Stimulated activated naive B cell treated with anti-CD40 and anti-IgM and Interleukin-4, amounts not matched to agents 10 μg/mL and 1 μg/mL and 100 μg/mL, for 72 hours (primary cell): ENCODE measurements at regions not wholly inside any gene's neighbourhood (a gene's known extent, or its start where the extent isn't known, plus 50 kb on each side); places are given as distances from the start of the nearest gene placed in this dataset.

Experiments used
- ATAC-seq, 2 donors: fragments of 150-1000 bp; cut with Tn5 transposase; replicated peaks; 2 replicates each; pipeline ENCODE4 v1.10.0; 2021; ENCODE audit warnings: moderate library complexity in 1 of 2
- DNase-seq: peaks from one replicate; pipeline ENCODE4 v3.0.0; 2021
- H3K27ac Mint-ChIP-seq: one replicate; pipeline ENCODE4 v1.8.0; 2022; ENCODE audit warnings: mild to moderate bottlenecking, mixed read lengths
- H3K27me3 Mint-ChIP-seq, 2 donors: one replicate each; pipeline ENCODE4 v1.8.0; 2022; ENCODE audit warnings: mixed read lengths in 2 of 2
- H3K36me3 Mint-ChIP-seq, 2 donors: one replicate each; pipeline ENCODE4 v1.8.0; 2022; ENCODE audit warnings: mixed read lengths in 2 of 2, mild to moderate bottlenecking in 1 of 2
- H3K4me1 Mint-ChIP-seq, 2 donors: one replicate each; pipeline ENCODE4 v1.8.0; 2022; ENCODE audit warnings: mixed read lengths in 2 of 2, mild to moderate bottlenecking in 1 of 2
- H3K4me3 Mint-ChIP-seq, 2 donors: one replicate each; pipeline ENCODE4 v1.8.0; 2022; ENCODE audit warnings: mild to moderate bottlenecking in 2 of 2, mixed read lengths in 2 of 2, moderate library complexity in 1 of 2
- H3K9me3 Mint-ChIP-seq, 2 donors: one replicate each; pipeline ENCODE4 v1.8.0; 2022; ENCODE audit warnings: mixed read lengths in 2 of 2, mild to moderate bottlenecking in 1 of 2

- no peak overlapping the region for H3K27ac Mint-ChIP-seq
Measured at GRCh38 chr5:136720674-136721073, 355.3 kb upstream of the TRPC7 start.

GRCh38 chr5:136717917-136718316, 352.6 kb upstream of the TRPC7 start:
- Mint-ChIP-seq H3K36me3 (no peaks in the 10 kb centered on the region), H3K27me3 (no peaks in the 10 kb centered on the region), H3K4me1 (no peaks in the 10 kb centered on the region), H3K9me3 (peaks cover 4 to 6% of the 10 kb centered on the region in 2 donors), H3K4me3 (no peak overlapping the region), H3K27ac (no peak overlapping the region)
- DNase-seq (no peak), ATAC-seq (no peak)

More at GRCh38 chr5:136720674-136721073, 355.3 kb upstream of the TRPC7 start:
- Mint-ChIP-seq H3K36me3 (no peaks in the 10 kb centered on the region), H3K4me1 (no peaks in the 10 kb centered on the region), H3K9me3 (no peaks in the 10 kb centered on the region), H3K4me3 (no peak overlapping the region), H3K27me3 (no peaks in the 10 kb centered on the region)
- DNase-seq (no peak), ATAC-seq (no peak)

DNA sequence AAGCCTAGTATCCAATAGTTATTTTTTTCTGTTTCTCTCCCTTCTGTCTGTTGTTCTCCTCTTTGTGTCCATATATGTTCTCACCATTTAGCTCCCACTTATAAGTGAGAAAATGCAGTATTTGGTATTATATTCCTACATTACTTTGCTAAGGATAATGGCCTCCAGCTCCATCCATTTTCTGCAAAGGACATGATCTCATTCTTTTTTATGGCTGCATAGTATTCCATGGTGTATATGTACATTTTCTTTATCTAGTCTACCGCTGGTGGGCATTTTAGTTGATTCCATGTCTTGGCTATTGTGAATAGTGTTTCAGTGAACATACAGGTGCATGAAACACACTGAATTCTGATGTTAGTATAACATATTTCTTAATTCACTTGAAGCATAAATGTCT, 348.9 kb upstream of the TRPC7 start:
- peaks cover 7% of the 10 kb centered on the region in 2 donors for H3K9me3 Mint-ChIP-seq
- no peak overlapping the region for H3K27ac Mint-ChIP-seq
- ATAC-seq (no peak), DNase-seq (no peak)
- H3K27me3 Mint-ChIP-seq, result no peaks in the 10 kb centered on the region
- no peaks in the 10 kb centered on the region for H3K36me3 Mint-ChIP-seq
- no peaks in the 10 kb centered on the region for H3K4me1 Mint-ChIP-seq
- H3K4me3 Mint-ChIP-seq, result no peak overlapping the region

DNA sequence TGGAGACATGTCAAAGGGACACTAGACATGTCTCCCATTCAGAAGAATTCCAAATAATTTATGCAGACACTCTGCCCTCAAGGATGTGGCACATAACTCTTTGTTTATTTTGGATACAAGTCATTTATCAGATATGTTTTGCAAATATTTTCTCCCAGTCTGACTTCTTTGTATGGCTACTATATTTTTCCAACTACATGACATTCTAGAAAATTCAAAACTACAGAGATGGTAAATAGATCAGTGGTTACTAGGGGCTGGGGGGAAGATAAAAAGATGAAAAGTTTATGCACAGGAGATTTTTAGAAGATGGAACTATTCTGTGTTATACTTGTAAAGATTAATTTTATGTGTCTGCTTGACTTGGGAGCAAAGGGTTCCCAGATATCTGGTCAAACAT, 347.3 kb upstream of the TRPC7 start:
- H3K27me3 Mint-ChIP-seq, result no peaks in the 10 kb centered on the region
- H3K27ac Mint-ChIP-seq, result no peak overlapping the region
- peaks cover 7% of the 10 kb centered on the region in 2 donors for H3K9me3 Mint-ChIP-seq
- no peaks in the 10 kb centered on the region for H3K4me1 Mint-ChIP-seq
- DNase-seq, result no peak
- H3K36me3 Mint-ChIP-seq, result no peaks in the 10 kb centered on the region
- H3K4me3 Mint-ChIP-seq, result no peak overlapping the region
- ATAC-seq, result no peak

DNA sequence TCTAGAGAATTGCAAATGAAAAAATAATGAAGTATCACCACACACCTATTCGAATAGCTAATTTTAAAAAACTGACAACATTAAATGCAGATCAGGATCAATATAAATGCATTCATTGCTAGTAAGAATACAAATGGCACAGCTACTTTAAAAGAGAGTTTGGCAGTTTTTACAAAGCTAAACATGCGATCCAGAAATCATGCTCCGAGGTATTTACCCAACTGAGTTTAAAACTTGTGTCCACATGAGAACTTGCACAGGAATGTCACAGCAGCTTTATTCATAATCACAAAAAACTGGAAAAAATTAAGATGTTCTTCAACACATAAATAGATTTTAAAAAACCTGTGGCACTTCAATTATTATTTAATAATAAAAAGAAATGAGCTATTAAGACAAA, 345.5 kb upstream of the TRPC7 start:
- no peaks in the 10 kb centered on the region for H3K36me3 Mint-ChIP-seq
- H3K4me1 Mint-ChIP-seq, result no peaks in the 10 kb centered on the region
- no peak overlapping the region for H3K4me3 Mint-ChIP-seq
- no peak for DNase-seq
- peaks cover 7 to 9% of the 10 kb centered on the region in 2 donors for H3K9me3 Mint-ChIP-seq
- no peak for ATAC-seq
- H3K27ac Mint-ChIP-seq, result no peak overlapping the region
- no peaks in the 10 kb centered on the region for H3K27me3 Mint-ChIP-seq

GRCh38 chr5:136703706-136704105, 338.4 kb upstream of the TRPC7 start:
- no peaks in the 10 kb centered on the region for H3K4me1 Mint-ChIP-seq
- DNase-seq (no peak), ATAC-seq (no peak)
- H3K36me3 Mint-ChIP-seq, result no peaks in the 10 kb centered on the region
- H3K9me3 Mint-ChIP-seq, result peaks cover 0 to 2% of the 10 kb centered on the region in 2 donors
- H3K27me3 Mint-ChIP-seq, result peaks cover 0 to 12% of the 10 kb centered on the region in 2 donors
- no peak overlapping the region for H3K4me3 Mint-ChIP-seq
- no peak overlapping the region for H3K27ac Mint-ChIP-seq

- ATAC-seq, result no peak
- Mint-ChIP-seq H3K27ac (no peak overlapping the region), H3K4me1 (no peaks in the 10 kb centered on the region), H3K36me3 (no peaks in the 10 kb centered on the region), H3K9me3 (peaks cover 0 to 2% of the 10 kb centered on the region in 2 donors), H3K4me3 (no peak overlapping the region), H3K27me3 (peaks cover 0 to 12% of the 10 kb centered on the region in 2 donors)
- DNase-seq, result no peak
Measured at GRCh38 chr5:136703036-136703435, 337.7 kb upstream of the TRPC7 start.

DNA sequence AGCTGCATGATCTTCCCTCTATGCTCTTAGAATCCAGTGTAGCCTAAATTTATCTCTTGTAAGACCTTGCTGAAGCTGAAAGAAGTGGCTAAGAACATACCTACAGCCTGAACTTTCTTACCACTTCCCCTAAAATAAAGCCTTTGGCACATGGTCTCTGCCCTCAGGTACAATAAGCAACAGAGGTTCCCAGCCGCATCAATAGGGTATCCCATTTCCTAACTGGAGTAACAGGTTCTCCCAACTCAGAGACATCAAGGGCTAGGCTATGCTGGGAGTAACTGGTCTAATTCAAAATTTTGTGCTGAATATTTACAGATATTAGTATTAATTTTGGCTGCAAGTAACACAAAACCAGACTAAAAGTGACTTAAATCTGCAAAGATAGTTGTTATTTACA, 335.8 kb upstream of the TRPC7 start:
- Mint-ChIP-seq H3K4me3 (no peak overlapping the region), H3K4me1 (no peaks in the 10 kb centered on the region), H3K27me3 (peaks cover 0 to 12% of the 10 kb centered on the region in 2 donors), H3K27ac (no peak overlapping the region), H3K9me3 (no peaks in the 10 kb centered on the region), H3K36me3 (no peaks in the 10 kb centered on the region)
- ATAC-seq (no peak), DNase-seq (no peak)

DNA sequence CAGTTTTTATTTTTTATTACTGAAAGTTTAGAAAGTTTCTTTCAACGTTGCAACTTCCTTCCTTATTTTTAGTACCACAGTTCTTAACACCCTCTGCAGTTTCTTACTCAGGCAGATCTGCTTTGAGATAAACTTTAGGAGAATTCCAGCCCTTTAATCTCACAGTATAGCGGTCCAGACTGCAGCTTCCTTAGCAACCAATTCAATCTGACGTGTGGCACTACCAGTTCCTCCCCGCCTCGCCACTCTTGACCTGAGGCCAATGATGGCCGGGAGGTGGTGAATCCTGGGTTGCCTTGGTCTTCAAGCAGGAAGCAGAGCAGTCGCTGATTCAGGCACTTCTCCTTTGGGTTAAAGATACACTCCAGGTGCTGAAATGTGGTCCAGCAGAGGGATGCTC, 334.3 kb upstream of the TRPC7 start:
- Mint-ChIP-seq H3K27me3 (peaks cover 0 to 5% of the 10 kb centered on the region in 2 donors), H3K9me3 (no peaks in the 10 kb centered on the region), H3K27ac (no peak overlapping the region), H3K4me1 (no peaks in the 10 kb centered on the region), H3K4me3 (no peak overlapping the region), H3K36me3 (no peaks in the 10 kb centered on the region)
- ATAC-seq, result no peak
- DNase-seq, result no peak

- Mint-ChIP-seq H3K27me3 (peaks cover 0 to 5% of the 10 kb centered on the region in 2 donors), H3K36me3 (no peaks in the 10 kb centered on the region), H3K9me3 (no peaks in the 10 kb centered on the region), H3K4me1 (no peaks in the 10 kb centered on the region), H3K27ac (no peak overlapping the region), H3K4me3 (no peak overlapping the region)
- no peak for DNase-seq
- no peak for ATAC-seq
Measured at GRCh38 chr5:136698970-136699369, 333.6 kb upstream of the TRPC7 start.

DNA sequence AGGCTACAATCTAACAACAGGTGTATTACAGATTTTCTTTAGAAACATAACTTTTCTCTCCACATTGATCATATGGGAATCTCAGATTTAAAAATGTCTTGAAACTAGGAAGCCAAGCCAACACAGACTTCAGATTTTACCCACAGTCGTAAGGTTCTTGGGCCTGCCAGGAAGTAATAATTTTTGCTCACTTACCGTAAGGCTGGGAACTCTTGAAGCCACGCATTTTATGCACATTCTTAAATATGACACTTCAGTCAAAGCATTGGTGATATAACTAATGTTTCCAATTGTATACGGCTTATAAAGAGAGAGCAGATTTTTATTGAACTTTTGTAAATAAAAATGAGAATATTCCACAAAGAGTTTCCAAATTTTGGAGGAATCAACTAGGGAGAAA, 328.9 kb upstream of the TRPC7 start:
- Mint-ChIP-seq H3K27ac (no peak overlapping the region), H3K9me3 (peaks cover 0 to 7% of the 10 kb centered on the region in 2 donors), H3K4me3 (no peak overlapping the region), H3K27me3 (peaks cover 0 to 5% of the 10 kb centered on the region in 2 donors), H3K36me3 (no peaks in the 10 kb centered on the region), H3K4me1 (no peaks in the 10 kb centered on the region)
- ATAC-seq (no peak), DNase-seq (no peak)

GRCh38 chr5:136689552-136689951, 324.2 kb upstream of the TRPC7 start:
- H3K27ac Mint-ChIP-seq, result no peak overlapping the region
- ATAC-seq (no peak), DNase-seq (no peak)
- H3K9me3 Mint-ChIP-seq, result peaks cover 16 to 23% of the 10 kb centered on the region in 2 donors
- no peak overlapping the region for H3K4me3 Mint-ChIP-seq
- no peaks in the 10 kb centered on the region for H3K4me1 Mint-ChIP-seq
- no peaks in the 10 kb centered on the region for H3K27me3 Mint-ChIP-seq
- H3K36me3 Mint-ChIP-seq, result no peaks in the 10 kb centered on the region

DNA sequence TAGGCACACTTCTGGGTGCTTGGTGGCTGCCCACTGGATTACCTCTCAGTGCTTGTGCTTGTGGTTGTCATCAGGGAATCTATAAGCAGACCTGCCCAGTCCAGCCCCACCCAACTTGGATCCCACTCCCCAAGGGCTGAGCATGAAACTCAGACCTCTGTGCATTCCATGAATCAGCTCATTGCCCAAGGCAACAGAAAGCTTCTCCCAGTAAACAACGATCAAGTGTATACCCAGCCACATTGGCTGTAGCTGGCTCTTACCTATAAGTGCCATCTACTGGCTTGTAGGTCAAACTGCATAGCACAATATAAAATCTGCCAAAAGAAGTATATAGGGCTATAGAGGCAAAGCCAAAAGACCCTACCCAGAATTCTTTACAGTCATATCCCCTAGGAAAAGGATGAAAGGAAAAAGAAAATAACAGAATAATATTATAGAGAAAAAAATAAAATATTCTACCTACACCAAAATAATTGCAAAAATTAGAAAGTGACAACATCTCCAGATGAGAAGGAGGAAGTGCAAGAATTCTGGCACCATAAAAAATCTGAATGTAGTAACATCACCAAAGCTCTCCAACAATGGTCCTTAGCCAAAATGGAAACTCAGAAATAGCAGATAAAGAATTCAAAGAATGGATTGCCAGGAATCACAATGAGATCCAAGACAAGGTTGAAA, 321.0 kb upstream of the TRPC7 start:
- Mint-ChIP-seq H3K9me3 (peaks cover 16 to 23% of the 10 kb centered on the region in 2 donors), H3K4me3 (no peak overlapping the region), H3K27ac (no peak overlapping the region), H3K27me3 (no peaks in the 10 kb centered on the region), H3K4me1 (no peaks in the 10 kb centered on the region), H3K36me3 (no peaks in the 10 kb centered on the region)
- ATAC-seq (no peak), DNase-seq (no peak)

- ATAC-seq, result no peak
- Mint-ChIP-seq H3K4me1 (no peaks in the 10 kb centered on the region), H3K4me3 (no peak overlapping the region), H3K27ac (no peak overlapping the region), H3K36me3 (no peaks in the 10 kb centered on the region), H3K9me3 (peaks cover 7 to 8% of the 10 kb centered on the region in 2 donors), H3K27me3 (no peaks in the 10 kb centered on the region)
- DNase-seq, result no peak
Measured at GRCh38 chr5:136682986-136683385, 317.6 kb upstream of the TRPC7 start.

DNA sequence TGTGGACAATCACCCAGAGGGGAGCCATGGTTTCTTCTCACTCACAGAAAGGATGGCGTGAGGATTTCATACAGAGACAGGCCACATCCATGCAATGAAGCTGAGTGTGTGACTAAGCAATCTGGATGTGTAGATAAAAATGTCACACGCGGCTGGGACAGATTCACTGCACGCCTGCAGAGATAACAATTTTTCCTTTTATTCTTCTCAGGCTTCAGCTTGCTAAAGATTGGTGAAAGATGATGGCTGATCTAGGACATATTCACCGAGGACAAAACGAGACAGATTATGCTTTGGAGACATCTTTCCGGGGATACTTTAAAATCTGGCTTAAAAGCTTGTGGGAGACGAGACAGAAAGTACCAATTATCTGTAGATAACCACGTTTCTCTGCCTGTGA, 313.9 kb upstream of the TRPC7 start:
- Mint-ChIP-seq H3K4me3 (no peak overlapping the region), H3K9me3 (no peaks in the 10 kb centered on the region), H3K27ac (no peak overlapping the region), H3K27me3 (no peaks in the 10 kb centered on the region), H3K36me3 (no peaks in the 10 kb centered on the region), H3K4me1 (no peaks in the 10 kb centered on the region)
- no peak for ATAC-seq
- no peak for DNase-seq

DNA sequence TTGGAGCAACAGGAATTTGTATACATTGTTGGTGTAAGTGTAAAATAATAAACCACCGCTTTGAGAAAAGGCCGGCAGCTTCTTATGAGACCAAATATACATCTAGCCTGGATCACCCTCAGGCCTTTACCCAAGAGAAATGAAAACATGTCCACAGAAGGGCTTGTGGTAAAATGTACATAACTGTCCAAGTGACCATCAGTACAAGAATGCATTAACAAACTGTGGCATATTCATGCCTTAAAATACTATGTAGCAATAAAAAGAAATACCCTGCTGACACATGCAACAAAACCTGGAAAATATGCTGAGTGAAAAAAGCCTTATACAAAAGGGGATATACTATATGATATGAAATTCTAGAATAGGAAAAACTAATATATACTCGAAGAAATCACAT, 311.9 kb upstream of the TRPC7 start:
- no peak for ATAC-seq
- no peak overlapping the region for H3K27ac Mint-ChIP-seq
- H3K4me1 Mint-ChIP-seq, result no peaks in the 10 kb centered on the region

More for the DNA sequence above, 311.9 kb upstream of the TRPC7 start:
- no peaks in the 10 kb centered on the region for H3K36me3 Mint-ChIP-seq
- DNase-seq, result no peak
- no peaks in the 10 kb centered on the region for H3K27me3 Mint-ChIP-seq
- H3K9me3 Mint-ChIP-seq, result no peaks in the 10 kb centered on the region
- H3K4me3 Mint-ChIP-seq, result no peak overlapping the region
